ENCODE measurements at regions not wholly inside any gene's neighbourhood (a gene's known extent, or its start where the extent isn't known, plus 50 kb on each side); places are given as distances from the start of the nearest gene placed in this dataset.

GRCh38 chr5:6302075-6302474 is 76.3 kb downstream of the MED10 start:
- TF ChIP-seq POLR2A (IDR thresholded peaks at IDR 0.05; ENCODE audit: extremely low read depth, insufficient read length) (no peak), CTCF (IDR thresholded peaks at IDR 0.05; ENCODE audit: low read depth, low read length) (no peak), MYC (IDR thresholded peaks at IDR 0.05; ENCODE audit: low read depth, low read length) (no peak), MAX (IDR thresholded peaks at IDR 0.05; ENCODE audit: low read depth, low read length) (no peak)

Measured in NB4 (cell line).